Daoy (cell line): ENCODE measurements at regions not wholly inside any gene's neighbourhood (a gene's known extent, or its start where the extent isn't known, plus 50 kb on each side); places are given as distances from the start of the nearest gene placed in this dataset.
"Not testable (repeated sequence)": the region's sequence is repeated elsewhere in the genome, so short reads cannot be mapped to it uniquely, and the experiment has no call there.

Source experiments
- DNase-seq: peaks from one replicate; pipeline ENCODE4 v3.0.0-alpha.2; 2015; ENCODE audit warnings: low read depth

DNA sequence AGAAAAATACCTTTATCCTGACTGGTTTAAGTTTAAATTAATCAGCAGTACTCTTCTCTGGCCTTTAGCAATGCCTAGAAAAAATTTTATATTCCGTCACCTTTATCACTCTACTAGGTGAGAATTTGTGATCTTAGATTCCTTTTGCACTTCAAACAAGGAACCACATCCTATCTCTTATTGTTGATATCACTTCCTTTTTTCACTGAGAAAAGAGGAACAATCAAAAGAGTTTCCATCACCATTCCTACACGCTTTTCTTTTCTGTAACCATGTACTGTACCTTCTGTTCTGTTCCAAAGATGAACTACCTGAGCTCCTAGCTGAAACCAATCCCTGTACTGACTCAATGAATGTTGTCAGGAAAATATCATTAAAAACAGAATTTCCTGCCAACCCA, 1379.0 kb upstream of the MIR17HG start:
- DNase-seq, result no peak

DNA sequence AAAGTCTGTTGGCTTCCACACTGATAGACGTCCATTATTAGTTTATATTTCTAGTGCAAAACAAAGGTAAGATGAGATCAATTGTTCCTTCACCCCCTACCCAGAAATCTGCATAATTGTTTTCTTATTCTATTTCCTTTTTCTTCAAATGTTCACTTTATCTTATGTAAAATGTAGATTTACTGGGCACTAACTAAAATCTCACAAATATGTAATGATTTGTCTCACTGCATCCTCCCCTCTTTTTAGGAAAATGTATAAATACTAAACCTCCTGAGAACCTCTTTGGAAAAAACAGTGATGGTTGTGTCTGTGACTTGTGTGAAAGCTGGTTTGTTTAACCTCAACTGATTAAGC, 1377.2 kb upstream of the MIR17HG start:
- no peak for DNase-seq

DNA sequence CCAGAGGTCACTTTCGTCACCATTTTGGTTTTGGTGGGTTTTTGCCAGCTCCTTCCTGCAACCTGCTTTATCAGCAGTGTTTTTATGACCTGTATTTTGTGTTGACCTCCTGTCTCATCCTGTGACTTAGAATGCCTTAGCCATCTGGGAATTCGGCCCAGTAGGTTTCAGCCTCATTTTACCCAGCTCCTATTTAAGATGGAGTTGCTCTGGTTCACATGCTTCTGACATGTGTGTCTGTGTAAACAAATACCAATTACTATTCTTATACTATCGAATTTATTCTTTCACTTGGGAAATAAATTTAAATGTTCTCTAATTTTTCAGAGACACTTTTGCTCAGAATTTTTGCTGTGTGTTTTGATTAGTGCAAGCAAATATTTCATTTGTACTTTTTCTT, 1370.3 kb upstream of the MIR17HG start:
- DNase-seq, result no peak

DNA sequence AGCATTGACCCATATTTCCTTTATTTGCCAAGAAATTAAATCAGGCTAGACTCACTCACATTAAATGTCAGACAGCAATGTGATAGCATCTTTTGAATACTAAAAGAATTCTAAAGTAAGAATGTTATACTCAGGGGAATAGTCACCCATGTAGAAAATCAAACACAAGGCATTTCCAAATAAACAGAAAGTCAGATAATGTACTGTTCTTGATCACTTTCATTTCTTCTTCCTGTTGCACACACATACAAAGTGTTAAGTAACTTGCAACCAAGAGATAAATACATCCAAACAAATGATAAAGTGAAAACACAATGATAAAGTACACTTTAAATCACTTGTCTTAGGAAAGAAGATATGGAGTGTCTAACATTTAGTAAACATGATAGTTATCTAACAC, 1366.6 kb upstream of the MIR17HG start:
- DNase-seq, result no peak

DNA sequence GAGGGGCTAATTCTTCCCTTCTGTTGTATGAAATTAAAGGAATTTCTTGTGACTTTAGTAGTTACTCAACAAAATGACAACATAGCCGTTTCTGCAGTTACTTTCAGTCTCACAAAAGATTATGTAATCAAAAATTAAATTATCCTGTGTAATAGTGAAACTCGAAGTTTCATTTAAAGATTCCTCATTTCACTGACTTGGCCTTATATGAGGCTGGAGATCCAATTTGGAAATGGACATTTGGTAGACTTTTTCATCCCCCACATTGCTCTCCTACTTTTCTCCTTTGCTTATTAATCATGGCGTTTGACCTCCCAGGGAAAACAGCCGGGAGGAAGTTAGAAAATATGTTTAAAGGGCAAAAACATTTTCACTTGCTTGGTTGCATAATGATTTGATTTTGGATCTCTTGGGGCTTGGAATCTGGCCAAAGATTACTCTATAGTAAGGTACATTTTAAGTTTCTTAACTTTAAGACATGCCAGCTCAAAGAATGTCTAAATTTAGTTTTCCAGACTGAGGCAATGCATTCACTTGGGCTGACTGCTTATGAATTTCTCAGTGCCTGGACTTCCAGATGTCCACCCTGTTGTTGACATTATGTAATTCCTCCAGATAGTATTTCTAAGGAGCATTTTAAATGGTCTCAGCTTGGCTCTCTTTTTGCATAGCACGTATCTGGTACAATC, 1364.9 kb upstream of the MIR17HG start:
- no peak for DNase-seq

DNA sequence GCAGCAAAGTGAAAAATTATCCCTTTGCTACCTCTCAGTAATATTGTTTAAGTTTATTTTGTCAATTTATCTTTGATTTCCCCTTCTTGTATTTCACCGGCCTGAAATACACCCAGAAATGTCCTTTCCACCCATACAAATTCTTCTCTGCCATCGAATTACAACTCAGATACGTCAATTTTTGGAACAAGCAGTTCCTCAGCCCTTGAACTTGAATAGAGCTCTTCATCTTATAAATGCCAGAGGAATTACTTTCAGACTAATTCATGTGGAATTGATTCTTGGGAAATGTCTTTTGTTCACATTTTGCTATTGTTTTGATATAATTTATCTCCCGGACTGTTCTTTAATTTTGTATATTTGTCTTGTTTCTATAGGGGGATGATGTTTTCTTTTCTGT, 1359.3 kb upstream of the MIR17HG start:
- no peak for DNase-seq

DNA sequence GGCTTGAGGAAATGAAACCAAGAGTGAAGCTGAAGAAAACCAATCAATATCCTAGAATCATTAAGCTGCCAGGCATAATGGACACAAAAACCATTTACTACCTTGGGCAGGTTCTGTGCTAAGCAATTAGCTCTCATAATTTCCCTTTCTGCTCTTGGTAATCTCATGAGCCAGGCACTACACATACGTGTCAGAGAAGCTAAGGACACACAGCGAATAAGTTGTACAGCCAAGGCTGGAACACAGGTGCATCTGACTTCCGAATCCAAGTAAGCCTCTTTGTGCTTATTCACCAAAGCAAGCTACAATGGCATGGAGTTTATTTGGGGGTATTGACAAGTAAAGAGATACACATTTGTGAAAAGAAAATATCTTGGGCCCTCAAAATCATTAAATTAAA, 1343.9 kb upstream of the MIR17HG start:
- no peak for DNase-seq

DNA sequence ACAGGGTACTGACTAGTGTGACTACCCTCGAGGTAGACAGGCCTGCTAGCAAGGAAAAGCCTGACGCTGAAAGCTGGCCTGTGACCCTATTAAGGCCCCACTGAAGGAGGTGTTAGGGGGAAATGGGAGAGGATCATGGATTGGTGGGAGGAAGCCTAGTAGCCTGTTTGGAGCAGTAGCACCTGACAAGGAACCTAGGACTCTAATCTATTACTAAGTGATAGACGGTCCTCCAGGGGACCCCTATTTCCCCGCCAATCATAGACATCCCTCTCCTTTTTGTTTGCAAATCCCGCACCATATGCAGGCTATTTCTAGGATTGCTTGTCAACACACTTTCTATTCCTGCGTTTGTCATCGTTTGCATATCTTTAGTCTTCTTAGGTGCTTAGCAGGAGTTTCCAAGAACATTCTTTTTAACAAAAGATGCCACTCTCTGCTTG, 1338.8 kb upstream of the MIR17HG start:
- no peak for DNase-seq

DNA sequence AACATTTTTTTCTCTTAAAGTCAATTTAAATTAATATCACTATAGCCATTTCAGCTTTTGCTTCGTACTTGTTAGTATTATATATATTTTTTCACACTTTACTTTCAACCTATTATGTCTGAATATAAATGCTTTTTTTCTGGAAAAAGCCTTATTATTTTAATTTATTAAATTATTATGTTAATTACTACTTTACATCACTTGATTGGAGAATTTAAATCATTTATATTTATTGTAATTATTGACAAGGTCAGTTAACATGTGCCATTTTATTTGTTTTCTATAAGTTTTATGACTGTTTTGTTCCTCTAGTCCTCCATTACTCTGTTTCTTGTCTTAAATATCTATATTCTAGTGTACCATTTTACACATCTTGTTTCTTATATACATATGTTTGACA, 1333.4 kb upstream of the MIR17HG start:
- no peak for DNase-seq

DNA sequence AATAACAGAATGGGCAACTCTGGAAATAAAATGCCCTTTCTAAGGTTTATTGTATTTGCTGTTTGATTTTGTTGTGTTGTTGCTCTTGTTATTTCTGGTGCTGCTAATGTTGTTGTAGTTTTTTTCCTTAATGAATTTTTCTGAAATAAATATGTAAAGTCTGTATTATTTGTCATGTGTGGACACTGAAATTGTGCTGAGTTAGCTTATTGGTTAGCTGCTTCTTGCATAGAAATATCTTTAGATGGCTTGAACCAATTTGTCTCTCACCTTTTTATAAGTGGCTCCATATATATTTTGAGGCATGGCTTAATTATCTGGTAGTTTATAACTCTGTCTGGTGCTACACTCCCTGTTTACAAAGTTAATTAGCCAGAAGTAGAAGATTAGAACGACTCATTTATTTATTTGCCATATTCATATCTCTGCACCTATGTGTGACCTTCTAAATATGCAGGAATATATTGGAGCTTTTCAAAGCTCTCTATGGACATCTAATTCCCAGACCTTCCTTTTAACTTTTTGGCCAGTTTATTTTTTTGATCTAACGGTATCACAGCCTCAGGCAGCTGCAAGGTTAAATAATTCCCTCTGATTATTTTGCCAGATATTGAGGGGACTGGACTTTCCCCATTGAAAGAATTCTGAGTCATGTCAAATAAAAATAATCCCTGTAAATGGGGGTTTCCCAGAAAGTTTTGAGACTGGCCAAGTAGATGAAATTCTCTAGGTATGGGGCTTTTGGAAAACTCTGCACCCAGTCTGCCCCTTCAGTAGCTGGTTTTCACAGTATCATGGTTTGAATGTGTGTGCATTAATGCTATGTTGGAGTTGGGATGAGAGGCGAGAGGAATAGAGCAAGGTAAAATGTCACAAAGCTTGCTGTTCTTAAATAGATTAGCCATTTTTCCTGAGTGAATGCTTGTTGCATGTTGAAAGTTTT, 1331.7 kb upstream of the MIR17HG start:
- DNase-seq, result no peak

DNA sequence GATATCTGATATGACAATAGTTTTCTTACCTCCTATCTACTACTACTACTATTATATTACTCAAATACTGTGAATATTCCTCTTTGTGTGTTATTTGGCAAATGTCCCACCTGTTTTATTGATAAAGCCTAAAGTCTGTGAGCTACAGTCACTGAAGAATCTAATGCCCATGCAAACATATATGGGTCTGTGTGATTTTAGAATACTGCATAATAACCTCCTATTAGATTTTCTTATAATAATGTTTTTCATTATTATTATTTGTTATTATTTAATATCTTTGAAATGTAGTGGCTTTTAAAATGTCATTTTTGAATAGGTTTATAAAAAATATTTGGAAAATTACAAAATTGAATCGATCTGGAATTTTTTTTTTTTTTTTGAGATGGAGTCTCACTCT, 1330.8 kb upstream of the MIR17HG start:
- DNase-seq, result no peak

DNA sequence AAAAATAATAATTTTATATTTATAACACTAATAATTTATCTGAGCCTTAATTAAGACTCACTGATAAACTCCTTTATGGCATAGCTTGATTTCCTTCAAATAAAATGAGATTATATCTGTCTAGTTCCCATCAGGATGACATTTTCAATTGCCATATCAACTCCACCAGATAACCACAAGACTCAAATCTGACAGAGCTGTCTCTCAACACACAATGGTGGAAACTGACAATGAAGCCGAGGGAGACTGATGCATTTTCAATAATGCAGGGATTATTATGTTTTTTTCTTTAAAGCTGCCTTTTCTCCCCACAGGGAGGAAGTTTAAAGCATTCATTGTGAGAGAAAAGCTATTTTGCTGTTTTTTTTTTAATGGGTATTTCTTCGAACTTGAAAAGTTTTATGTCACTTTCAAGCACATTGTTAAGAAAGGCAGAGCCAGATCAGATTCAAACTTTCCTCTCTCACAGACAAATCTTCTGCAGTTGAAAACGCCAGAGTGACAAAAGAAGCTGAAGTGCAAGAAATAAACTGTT, 1326.9 kb upstream of the MIR17HG start:
- no peak for DNase-seq

DNA sequence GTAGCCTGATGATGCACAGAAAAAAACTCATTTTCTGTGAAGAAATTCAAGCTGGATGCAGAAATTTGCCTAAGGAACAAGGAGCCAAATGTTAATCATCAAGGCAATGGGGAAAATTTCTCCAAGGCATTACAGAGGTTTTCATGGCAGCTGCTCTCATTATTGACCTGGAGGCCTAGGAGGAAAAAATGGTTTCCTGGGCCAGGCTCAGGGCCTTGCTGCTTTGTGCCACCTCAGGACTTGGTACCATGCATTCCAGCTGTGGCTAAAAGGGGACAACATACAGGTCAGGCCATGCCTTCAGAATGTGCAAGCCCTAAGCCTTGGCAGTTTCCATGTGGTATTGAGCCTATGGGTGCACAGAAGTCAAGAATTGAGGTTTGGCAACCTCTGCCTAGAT, 1320.1 kb upstream of the MIR17HG start:
- no peak for DNase-seq

DNA sequence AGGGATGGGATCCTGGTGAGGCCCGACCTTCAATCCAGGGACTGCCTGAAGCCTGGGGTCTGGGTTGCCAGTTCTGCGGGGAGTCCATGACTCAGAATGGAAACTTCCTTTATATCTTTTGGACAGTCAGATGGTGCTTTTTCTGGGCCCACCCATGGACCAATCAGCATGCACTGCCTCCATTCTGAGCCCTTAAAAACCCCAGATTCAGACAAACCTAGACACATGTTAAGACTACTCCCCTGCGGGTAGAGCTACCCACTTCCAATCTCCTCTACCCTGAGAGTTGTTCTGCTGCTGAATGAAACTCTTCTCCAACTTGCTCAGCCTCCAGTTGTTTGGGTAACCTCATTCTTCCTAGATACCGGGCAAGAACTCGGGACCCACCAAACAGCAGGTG, 1315.2 kb upstream of the MIR17HG start:
- DNase-seq, result no peak

DNA sequence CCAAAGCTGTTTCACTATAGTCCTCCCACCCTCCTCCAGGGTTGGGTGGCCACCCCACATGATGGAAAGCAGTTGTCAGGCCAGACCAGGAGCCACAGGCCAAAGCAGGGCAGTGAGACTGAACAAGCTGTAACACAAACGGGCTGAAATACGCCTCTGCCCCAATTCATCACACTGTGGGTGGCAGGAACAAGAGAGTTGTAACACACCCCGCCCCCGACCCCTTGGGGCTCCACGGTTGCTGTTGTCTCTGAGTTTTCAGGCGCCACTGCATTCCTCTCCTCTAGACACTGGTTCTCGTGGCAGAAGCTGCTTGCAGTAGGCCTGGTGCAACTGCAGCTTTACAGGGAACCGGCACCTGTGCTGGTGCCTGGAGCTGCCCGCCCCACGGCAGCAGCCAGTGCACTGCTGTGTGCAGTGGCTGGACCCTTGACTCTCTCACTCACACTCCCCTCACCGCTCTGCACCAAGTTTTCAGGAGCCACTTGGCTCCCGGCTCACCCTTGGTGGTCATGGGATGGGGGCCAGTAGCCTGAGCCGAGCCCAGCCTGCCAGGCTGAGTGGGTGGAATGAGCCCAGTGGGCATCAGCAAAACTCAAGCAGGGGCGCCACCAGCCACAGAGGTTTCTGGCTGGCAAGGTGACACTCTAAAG, 1314.5 kb upstream of the MIR17HG start:
- no peak for DNase-seq

DNA sequence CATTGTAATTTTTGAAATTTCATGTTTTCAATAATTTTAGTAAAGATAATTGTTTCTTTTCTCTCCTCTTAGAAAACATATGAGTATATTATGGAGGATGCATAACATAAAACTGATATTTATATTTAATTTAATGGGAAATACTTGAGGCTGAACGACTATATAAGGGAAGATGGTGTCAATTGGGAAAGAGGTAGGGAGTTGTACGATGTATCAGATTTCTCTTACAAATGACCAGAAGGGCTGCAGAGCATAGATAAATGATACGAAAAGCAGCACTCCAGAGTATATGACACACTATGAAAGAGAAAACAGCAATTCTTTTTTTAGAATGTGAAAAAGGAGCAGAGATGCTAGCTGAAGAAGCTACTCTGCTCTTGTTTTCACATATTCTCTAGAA, 1308.0 kb upstream of the MIR17HG start:
- no peak for DNase-seq

DNA sequence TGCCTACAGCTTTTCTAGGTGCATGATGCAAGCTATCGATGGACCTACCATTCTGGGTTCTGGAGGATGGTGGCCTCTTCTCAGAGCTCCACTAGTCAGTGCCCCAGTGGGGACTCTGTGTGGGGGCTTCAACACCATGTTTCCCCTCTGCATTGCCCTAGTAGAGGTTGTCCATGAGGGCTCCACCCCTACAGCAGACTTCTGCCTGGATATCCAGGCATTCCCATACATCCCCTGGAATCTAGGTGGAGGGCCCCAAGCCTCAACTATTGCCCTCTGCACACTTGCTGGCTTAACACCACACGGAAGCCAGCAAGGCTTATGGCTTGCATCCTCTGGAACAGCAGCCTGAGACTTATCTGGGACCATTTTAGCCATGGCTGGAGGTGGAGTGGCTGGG, 1299.9 kb upstream of the MIR17HG start:
- no peak for DNase-seq

DNA sequence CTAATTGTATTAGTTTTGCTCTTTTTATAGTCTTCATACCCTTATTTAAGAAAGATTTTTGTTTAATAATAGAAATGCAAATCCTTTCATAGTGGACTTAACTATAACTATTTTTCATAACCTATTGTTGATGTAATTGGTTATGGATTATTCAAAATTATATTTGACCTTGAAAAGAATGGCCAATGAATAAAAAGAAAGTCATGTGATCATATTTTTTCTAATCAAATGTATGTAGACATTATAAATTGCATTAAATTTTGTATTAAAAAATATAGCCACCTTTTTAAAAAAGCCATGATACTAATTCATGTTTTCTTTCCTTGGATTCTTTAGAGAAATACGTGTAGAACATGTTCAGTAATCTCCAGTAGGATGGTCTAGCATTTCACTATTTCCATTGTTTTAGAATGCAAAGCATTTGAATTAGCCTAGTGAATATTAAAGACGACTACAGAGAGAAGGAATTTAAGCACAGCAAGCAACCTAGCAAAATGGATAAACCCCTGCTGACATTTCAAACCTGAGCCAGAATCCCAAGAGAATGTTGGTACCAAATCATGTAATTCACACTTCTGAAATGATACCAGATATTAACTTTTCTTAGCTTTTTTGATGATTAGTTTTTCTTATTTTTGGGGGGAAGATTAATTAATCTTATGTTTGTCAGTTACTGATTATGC, 1297.4 kb upstream of the MIR17HG start:
- no peak for DNase-seq

DNA sequence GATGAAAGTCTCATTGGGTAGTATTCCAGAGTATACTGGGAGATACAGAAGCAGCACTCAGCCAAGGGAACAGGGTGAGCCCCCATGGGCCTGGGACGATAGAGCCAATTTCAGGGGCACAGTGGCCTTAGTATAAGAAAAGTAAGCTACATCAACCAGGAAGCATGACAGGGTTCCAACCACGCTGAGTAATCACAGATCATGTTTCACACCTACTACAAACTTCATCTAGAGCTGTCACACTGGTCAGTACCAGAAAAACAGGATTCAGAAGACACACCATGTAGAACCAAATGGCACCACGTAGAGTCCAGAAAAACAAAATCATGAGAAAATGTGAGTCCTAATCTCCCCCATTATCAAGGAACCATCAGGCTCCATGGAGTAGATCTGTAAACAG, 1292.4 kb upstream of the MIR17HG start:
- no peak for DNase-seq

DNA sequence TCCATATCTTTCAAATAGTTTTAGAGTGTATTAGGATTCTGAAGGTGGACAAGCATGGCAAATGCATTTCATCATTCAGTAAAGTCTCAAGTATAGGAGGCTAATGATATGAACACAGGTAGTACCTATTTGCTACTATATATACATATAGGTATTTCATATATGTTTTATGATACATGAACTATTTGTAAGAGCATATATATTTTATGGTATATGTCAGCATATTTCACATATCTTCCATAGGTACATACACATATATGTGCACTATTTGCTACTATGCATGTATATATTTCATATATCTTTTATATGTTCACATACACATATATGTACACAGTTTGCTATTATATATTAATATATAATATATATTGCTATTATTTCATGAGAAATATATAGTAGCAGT, 1291.7 kb upstream of the MIR17HG start:
- no peak for DNase-seq

DNA sequence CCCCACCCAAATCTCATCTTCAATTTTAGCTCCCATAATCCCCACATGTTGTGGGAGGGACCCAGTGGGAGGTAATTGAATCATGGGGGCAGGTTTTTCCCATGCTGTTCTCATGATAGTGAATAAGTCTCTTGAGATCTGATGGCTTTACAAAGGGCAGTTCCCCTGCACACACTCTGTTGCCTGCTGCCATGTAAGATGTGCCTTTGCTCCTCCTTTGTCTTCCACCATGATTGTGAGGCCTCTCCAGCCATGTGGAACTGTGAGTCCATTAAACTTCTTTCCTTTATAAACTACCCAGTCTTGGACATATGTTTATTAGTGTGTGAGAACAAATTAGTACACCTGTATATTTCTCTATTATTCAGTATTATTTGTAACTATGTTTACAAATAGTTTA, 1283.3 kb upstream of the MIR17HG start:
- DNase-seq, result not testable (repeated sequence)

DNA sequence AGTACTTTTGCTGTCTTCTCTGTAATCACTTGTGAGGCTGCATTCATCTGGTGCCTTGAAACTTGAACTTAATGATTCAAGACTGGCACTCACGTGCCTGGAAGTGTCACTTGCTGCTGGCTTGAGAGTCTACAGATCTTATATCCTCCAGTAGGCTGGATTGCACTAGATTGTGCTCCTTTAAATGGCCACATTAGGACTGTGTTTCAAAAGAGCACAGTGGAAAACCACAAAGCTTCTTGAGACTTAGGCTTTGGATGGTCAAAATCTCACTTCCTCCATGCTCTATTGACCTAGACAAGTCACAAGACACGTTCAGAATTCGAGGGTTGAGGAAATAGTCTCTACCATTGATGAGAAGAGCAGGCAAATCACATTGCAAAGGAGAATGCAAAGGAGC, 1278.8 kb upstream of the MIR17HG start:
- no peak for DNase-seq
